ENCODE measurements at regions not wholly inside any gene's neighbourhood (a gene's known extent, or its start where the extent isn't known, plus 50 kb on each side); places are given as distances from the start of the nearest gene placed in this dataset.

DNA sequence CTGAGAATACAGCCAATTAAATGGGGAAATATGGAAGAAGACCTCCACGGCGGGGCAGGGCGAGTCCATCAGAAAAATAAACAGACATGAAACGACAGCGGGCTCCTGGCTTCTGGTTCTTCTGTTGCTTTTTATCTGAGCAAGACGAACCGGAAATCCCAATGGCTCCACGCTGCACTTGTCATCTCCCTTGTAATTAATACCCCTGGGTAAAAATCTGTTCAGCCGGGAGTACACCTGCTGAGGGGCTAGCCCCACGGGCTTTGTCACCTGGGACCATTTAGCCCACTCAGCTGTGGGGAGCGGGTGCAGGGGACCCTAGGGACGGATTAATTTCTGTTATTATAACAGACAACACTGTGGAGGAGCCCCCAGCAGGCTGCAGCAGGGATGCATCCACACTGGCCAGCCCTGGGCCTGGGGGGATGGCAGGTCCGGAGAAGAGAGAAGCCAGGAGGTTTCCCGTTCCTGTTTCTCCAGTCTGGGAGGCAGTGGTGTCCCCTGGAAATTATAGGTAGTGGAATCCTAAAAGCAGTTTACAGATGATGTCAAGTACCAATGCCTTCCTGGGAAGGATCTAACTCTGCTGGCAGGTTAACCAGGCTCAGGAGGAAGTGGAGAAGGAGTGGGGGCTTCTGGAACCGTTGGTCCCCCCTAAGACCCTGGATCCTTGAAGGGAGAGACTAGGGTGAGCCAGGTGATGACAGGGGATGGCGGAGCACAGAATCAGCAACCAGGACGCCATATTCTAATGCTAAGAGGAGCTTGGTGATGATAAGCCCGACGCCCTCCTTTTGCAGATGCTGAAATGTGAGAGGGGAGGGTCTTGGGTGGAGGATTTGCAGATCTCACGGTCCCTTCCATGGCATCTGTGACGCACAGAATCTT lies 566.1 kb downstream of the PTPRU start:
- no peaks in the 10 kb centered on the region for H3K9me3 ChIP-seq
- no peaks in the 10 kb centered on the region for H3K4me1 ChIP-seq
- no peak for DNase-seq (ENCODE audit: low spot score in 2 of 2)
- no peak for TF ChIP-seq CTCF (IDR thresholded peaks at IDR 0.05)
- H3K4me3 ChIP-seq = no peak overlapping the region
- H3K27me3 ChIP-seq = no peaks in the 10 kb centered on the region
- intact Hi-C loops (cut with DNase I) = no loop called here
- no peaks in the 10 kb centered on the region for H3K36me3 ChIP-seq
- H3K27ac ChIP-seq = no peak overlapping the region

DNA sequence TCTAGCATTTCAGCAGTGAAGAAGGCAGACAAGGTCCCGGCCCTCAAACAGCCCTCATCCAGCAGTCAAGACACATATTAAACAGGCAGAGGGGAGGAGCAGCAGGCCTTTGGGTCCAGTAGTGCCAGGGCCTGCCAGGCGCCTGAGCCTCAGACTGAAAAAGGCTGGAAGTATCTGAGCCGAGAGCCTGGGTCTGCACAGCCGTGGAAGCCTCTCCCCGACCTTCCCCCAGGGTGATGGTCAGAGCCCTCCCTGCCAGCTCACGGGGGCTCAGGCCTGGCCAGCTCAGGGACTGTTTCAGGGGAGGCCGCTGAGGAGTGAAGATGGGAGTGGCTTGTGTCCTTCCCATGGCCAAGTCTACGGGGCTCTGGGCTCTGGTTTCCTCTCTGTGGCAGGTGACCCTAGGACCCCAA lies 565.2 kb downstream of the PTPRU start:
- no peak overlapping the region for H3K4me3 ChIP-seq
- no peaks in the 10 kb centered on the region for H3K9me3 ChIP-seq
- DNase-seq (ENCODE audit: low spot score in 2 of 2) = no peak
- intact Hi-C loops (cut with DNase I) = no loop called here
- no peak overlapping the region for H3K27ac ChIP-seq
- no peaks in the 10 kb centered on the region for H3K27me3 ChIP-seq
- TF ChIP-seq CTCF (IDR thresholded peaks at IDR 0.05) = no peak
- no peaks in the 10 kb centered on the region for H3K36me3 ChIP-seq
- no peaks in the 10 kb centered on the region for H3K4me1 ChIP-seq

- no peak for DNase-seq (ENCODE audit: low spot score in 2 of 2)
- Histone ChIP-seq H3K27ac (no peak overlapping the region), H3K4me3 (no peak overlapping the region), H3K9me3 (no peaks in the 10 kb centered on the region), H3K27me3 (no peaks in the 10 kb centered on the region), H3K36me3 (no peaks in the 10 kb centered on the region), H3K4me1 (no peaks in the 10 kb centered on the region)
- intact Hi-C loops (cut with DNase I) = no loop called here
- TF ChIP-seq CTCF (IDR thresholded peaks at IDR 0.05) = no peak
These were observed 564.7 kb downstream of the PTPRU start for GRCh38 chr1:29801003-29801402.

GRCh38 chr1:29800522-29800956 lies 564.2 kb downstream of the PTPRU start:
- no peaks in the 10 kb centered on the region for H3K36me3 ChIP-seq
- H3K9me3 ChIP-seq = no peaks in the 10 kb centered on the region
- intact Hi-C loops (cut with DNase I) = no loop called here
- no peak overlapping the region for H3K27ac ChIP-seq
- no peak for DNase-seq (ENCODE audit: low spot score in 2 of 2)
- H3K27me3 ChIP-seq = no peaks in the 10 kb centered on the region
- no peak overlapping the region for H3K4me3 ChIP-seq
- no peak for TF ChIP-seq CTCF (IDR thresholded peaks at IDR 0.05)
- H3K4me1 ChIP-seq = no peaks in the 10 kb centered on the region

GRCh38 chr1:29800120-29800519 lies 563.8 kb downstream of the PTPRU start:
- no peak for TF ChIP-seq CTCF (IDR thresholded peaks at IDR 0.05)
- Histone ChIP-seq H3K4me1 (no peaks in the 10 kb centered on the region), H3K27me3 (no peaks in the 10 kb centered on the region), H3K9me3 (no peaks in the 10 kb centered on the region), H3K27ac (no peak overlapping the region), H3K4me3 (no peak overlapping the region), H3K36me3 (no peaks in the 10 kb centered on the region)
- intact Hi-C loops (cut with DNase I) = no loop called here
- DNase-seq (ENCODE audit: low spot score in 2 of 2) = no peak
